RWPE2 (cell line): ENCODE measurements at regions not wholly inside any gene's neighbourhood (a gene's known extent, or its start where the extent isn't known, plus 50 kb on each side); places are given as distances from the start of the nearest gene placed in this dataset.

Experiments
- ATAC-seq: fragments of 200-7000 bp; cut with Tn5 transposase; 3 replicates; pipeline ENCODE4 v1.9.1; 2021; ENCODE audit warnings: low read depth
- DNase-seq: peaks from one replicate; pipeline ENCODE4 v3.0.0-alpha.2; 2020; ENCODE audit warnings: low spot score
- H3K27ac ChIP-seq: fragments of 450-650 bp; 2 replicates; pipeline ENCODE4 v1.5.1; 2017; ENCODE audit warnings: mild to moderate bottlenecking; ENCODE audit not compliant: poor library complexity, severe bottlenecking
- H3K27me3 ChIP-seq: fragments of 250-450 bp; sonication (Bioruptor Pico); 2 replicates; pipeline ENCODE4 v1.5.1; 2021; ENCODE audit warnings: mild to moderate bottlenecking, moderate library complexity; ENCODE audit not compliant: insufficient read depth, poor library complexity, severe bottlenecking
- H3K36me3 ChIP-seq: fragments of 250-450 bp; sonication (Bioruptor Pico); 2 replicates; pipeline ENCODE4 v1.5.1; 2020; ENCODE audit warnings: low read depth, mild to moderate bottlenecking, moderate library complexity
- H3K4me1 ChIP-seq: fragments of 250-450 bp; sonication (Bioruptor Pico); 2 replicates; pipeline ENCODE4 v1.5.1; 2021; ENCODE audit warnings: mild to moderate bottlenecking, moderate library complexity; ENCODE audit not compliant: insufficient read depth, poor library complexity, severe bottlenecking
- H3K4me3 ChIP-seq: fragments of 250-450 bp; sonication (Bioruptor Pico); 2 replicates; pipeline ENCODE4 v1.5.1; 2021; ENCODE audit warnings: mild to moderate bottlenecking, moderate library complexity; ENCODE audit not compliant: severe bottlenecking
- H3K9me3 ChIP-seq: fragments of 250-450 bp; sonication (Bioruptor Pico); 2 replicates; pipeline ENCODE4 v1.5.1; 2021; ENCODE audit warnings: mild to moderate bottlenecking, moderate library complexity; ENCODE audit not compliant: severe bottlenecking
- TF ChIP-seq, protein P1 (sequence below): fragments of 450-650 bp; IDR thresholded peaks from one replicate; pipeline ENCODE4 v1.5.1; 2017; ENCODE audit warnings: mild to moderate bottlenecking, moderate library complexity; ENCODE audit not compliant: poor library complexity, severe bottlenecking

DNA sequence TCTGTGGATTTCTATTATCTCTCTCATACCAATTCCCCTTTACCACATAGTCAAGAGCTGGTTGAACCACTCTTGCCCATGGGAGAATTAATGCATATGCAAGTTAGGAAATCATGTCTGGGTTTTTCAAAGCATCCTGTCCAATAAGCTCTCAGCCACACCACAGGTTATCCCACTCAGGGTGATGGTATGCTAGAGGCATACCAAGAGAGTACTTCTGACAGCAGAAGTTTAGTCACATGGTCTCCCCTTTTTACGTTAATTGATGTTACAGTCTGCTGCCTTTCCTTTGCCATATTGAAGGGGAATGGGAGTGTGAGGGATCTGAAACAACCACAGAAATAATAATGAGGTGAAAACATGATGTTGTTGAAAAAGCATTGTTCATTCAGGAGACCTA, 135.8 kb upstream of the PBX1 start:
- ATAC-seq (no peak), DNase-seq (no peak)
- Histone ChIP-seq H3K27me3 (peaks cover 6% of the 10 kb centered on the region), H3K36me3 (no peaks in the 10 kb centered on the region), H3K9me3 (no peaks in the 10 kb centered on the region), H3K4me3 (no peak overlapping the region), H3K27ac (no peak overlapping the region), H3K4me1 (no peaks in the 10 kb centered on the region)
- TF ChIP-seq, protein P1, sequence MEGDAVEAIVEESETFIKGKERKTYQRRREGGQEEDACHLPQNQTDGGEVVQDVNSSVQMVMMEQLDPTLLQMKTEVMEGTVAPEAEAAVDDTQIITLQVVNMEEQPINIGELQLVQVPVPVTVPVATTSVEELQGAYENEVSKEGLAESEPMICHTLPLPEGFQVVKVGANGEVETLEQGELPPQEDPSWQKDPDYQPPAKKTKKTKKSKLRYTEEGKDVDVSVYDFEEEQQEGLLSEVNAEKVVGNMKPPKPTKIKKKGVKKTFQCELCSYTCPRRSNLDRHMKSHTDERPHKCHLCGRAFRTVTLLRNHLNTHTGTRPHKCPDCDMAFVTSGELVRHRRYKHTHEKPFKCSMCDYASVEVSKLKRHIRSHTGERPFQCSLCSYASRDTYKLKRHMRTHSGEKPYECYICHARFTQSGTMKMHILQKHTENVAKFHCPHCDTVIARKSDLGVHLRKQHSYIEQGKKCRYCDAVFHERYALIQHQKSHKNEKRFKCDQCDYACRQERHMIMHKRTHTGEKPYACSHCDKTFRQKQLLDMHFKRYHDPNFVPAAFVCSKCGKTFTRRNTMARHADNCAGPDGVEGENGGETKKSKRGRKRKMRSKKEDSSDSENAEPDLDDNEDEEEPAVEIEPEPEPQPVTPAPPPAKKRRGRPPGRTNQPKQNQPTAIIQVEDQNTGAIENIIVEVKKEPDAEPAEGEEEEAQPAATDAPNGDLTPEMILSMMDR, result no peak

DNA sequence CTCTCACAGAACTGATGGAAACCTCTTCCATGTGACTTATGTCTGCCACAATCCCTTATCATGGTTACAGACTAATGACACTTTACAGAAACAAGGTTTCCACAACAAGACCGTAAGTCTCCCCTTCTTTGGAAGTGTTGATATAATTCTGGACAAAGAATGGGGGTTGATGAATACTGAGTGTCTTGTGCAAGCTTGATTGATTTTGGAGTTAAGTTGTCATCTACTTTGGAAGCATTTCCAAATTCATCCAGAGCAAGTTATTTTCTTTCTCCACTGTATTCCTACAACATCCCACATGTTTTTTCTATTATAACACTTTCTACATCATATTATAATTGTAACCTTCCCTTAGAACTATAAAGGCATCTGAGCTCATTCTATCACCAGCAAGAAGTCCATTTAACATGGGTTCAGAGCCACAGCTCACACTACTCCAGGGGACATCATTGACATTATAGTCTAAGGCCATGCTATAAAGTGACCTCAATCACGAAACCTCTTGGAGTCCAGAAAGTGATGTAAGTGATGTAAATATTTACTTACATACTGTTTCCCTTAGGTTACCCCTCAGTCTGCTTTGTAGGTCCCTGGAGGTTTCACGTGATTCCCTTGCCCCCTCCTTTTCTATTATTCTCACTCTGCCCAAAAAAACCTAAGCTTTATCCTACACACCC, 125.7 kb upstream of the PBX1 start:
- no peak overlapping the region for H3K27ac ChIP-seq
- ATAC-seq, result no peak
- H3K4me1 ChIP-seq, result no peaks in the 10 kb centered on the region
- H3K9me3 ChIP-seq, result no peaks in the 10 kb centered on the region
- no peak for DNase-seq
- H3K4me3 ChIP-seq, result no peak overlapping the region
- TF ChIP-seq, protein P1, result no peak
- H3K36me3 ChIP-seq, result no peaks in the 10 kb centered on the region
- no peaks in the 10 kb centered on the region for H3K27me3 ChIP-seq

DNA sequence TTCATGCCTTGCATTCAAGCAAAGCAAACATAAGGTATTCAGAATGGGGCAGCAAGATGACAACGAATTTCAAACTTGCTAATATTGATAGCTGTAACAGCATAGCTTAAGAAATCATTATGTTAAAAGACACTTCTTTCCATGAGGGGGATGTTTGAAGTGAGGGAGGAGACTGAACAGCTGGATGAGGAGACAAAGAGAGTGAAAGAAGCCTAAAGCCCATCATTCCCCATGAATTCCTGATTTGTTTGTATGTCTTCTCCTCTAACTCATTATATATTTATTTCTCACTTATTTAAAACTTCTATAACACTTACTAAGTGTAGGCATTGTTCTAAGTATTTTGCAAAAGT, 125.2 kb upstream of the PBX1 start:
- ATAC-seq (no peak), DNase-seq (no peak)
- Histone ChIP-seq H3K4me1 (no peaks in the 10 kb centered on the region), H3K27me3 (no peaks in the 10 kb centered on the region), H3K36me3 (no peaks in the 10 kb centered on the region), H3K27ac (no peak overlapping the region), H3K9me3 (no peaks in the 10 kb centered on the region), H3K4me3 (no peak overlapping the region)
- TF ChIP-seq, protein P1, result no peak

DNA sequence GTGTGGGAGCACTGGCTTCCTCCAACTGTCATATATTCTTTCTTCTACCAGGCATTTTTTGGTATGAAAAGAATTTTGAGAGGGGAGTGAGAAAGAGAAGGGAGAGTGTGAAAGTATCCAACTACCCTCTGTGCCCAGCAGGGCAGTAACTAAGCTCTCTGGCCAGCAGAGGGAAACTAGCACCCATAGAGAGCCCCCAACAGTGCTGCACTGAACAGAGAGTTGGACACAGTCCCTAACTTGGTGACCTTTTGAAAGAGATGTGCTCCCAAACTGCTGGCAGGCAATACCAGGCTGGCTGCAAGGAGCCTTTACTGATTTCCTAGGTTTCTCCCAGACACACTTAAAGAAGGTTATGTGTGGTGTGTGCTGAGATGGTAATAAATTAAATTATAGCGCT, 118.8 kb upstream of the PBX1 start:
- Histone ChIP-seq H3K27ac (no peak overlapping the region), H3K4me1 (no peaks in the 10 kb centered on the region), H3K27me3 (no peaks in the 10 kb centered on the region), H3K4me3 (no peak overlapping the region), H3K9me3 (no peaks in the 10 kb centered on the region), H3K36me3 (no peaks in the 10 kb centered on the region)
- TF ChIP-seq, protein P1, result no peak
- DNase-seq (no peak), ATAC-seq (peak; percentile 62; the same call in 2 of the 3 replicates)

DNA sequence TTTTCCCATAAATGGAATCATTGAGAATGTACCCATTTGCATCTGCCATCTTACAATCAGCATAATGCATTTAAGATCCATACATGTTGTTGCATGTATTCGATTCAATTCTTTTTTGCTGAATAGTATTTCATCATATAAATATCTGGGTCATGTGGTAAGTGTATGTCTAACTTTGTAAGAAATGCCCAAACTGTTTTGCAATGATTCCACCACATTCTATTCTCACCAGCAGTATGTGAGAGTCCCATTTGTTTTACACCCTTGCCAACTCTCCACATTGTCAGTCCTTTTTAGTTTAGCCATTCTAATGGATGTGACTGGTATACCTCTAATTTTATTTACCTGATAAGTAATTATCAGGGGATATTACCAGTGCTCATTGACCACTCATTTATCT, 115.8 kb upstream of the PBX1 start:
- H3K36me3 ChIP-seq, result no peaks in the 10 kb centered on the region
- H3K27me3 ChIP-seq, result no peaks in the 10 kb centered on the region
- TF ChIP-seq, protein P1, result no peak
- H3K9me3 ChIP-seq, result no peaks in the 10 kb centered on the region
- H3K27ac ChIP-seq, result no peak overlapping the region
- no peak for DNase-seq
- H3K4me1 ChIP-seq, result no peaks in the 10 kb centered on the region
- ATAC-seq, result no peak
- H3K4me3 ChIP-seq, result no peak overlapping the region
